ENCODE measurements at regions not wholly inside any gene's neighbourhood (a gene's known extent, or its start where the extent isn't known, plus 50 kb on each side); places are given as distances from the start of the nearest gene placed in this dataset.

- H2AFZ ChIP-seq, result no peak overlapping the region
- no peak for DNase-seq
- no peaks in the 10 kb centered on the region for H3K27me3 ChIP-seq (replicated peaks; ENCODE audit: insufficient read depth)
- no peaks in the 10 kb centered on the region for H3K4me1 ChIP-seq (ENCODE audit: insufficient read depth)
- 22 to 23% methylated on average over 5 of the region's 5 CpGs for WGBS, 2 experiments (ENCODE audit: low coverage in 1 of 2, low lambda C conversion rate in 2 of 2, missing lambda C conversion rate in 2 of 2)
- no peak overlapping the region for H3K4me2 ChIP-seq (ENCODE audit: unreplicated experiment)
- in situ Hi-C loops (cut with MboI), result no loop called here
- H3K9me2 ChIP-seq (ENCODE audit: insufficient read depth), result no peaks in the 10 kb centered on the region
- no peaks in the 10 kb centered on the region for H4K20me1 ChIP-seq (ENCODE audit: insufficient read depth)
- TF ChIP-seq EZH2 (IDR thresholded peaks at IDR 0.05; ENCODE audit: insufficient read depth, poor library complexity, severe bottlenecking) (no peak), EZH2phosphoT487 (IDR thresholded peaks at IDR 0.05; ENCODE audit: insufficient read depth, low read depth) (no peak)
- H3K27ac ChIP-seq, result no peak overlapping the region
- no peaks in the 10 kb centered on the region for H3K9me3 ChIP-seq (ENCODE audit: low read depth)
- H3K9ac ChIP-seq, result no peak overlapping the region
- H3F3A ChIP-seq (ENCODE audit: insufficient read depth), result no peaks in the 10 kb centered on the region
- H3K79me2 ChIP-seq (ENCODE audit: insufficient read depth), result no peaks in the 10 kb centered on the region
- no peaks in the 10 kb centered on the region for H3K36me3 ChIP-seq (ENCODE audit: low read depth)
- no peak overlapping the region for H3K4me3 ChIP-seq
These were observed 241.2 kb downstream of the HAPSTR1 start for GRCh38 chr16:9332574-9333148.

- no peak overlapping the region for H3K4me3 ChIP-seq
- H3K79me2 ChIP-seq (ENCODE audit: insufficient read depth), result no peaks in the 10 kb centered on the region
- 22 to 44% methylated on average over 2 of the region's 2 CpGs for WGBS, 2 experiments (ENCODE audit: low coverage in 1 of 2, low lambda C conversion rate in 2 of 2, missing lambda C conversion rate in 2 of 2)
- DNase-seq, result no peak
- no peak overlapping the region for H3K9ac ChIP-seq
- no peaks in the 10 kb centered on the region for H3F3A ChIP-seq (ENCODE audit: insufficient read depth)
- H4K20me1 ChIP-seq (ENCODE audit: insufficient read depth), result no peaks in the 10 kb centered on the region
- H3K9me2 ChIP-seq (ENCODE audit: insufficient read depth), result no peaks in the 10 kb centered on the region
- H3K4me2 ChIP-seq (ENCODE audit: unreplicated experiment), result no peak overlapping the region
- in situ Hi-C loops (cut with MboI), result no loop called here
- no peaks in the 10 kb centered on the region for H3K9me3 ChIP-seq (ENCODE audit: low read depth)
- H3K27ac ChIP-seq, result no peak overlapping the region
- H2AFZ ChIP-seq, result no peak overlapping the region
- H3K36me3 ChIP-seq (ENCODE audit: low read depth), result no peaks in the 10 kb centered on the region
- H3K4me1 ChIP-seq (ENCODE audit: insufficient read depth), result no peaks in the 10 kb centered on the region
- TF ChIP-seq EZH2phosphoT487 (IDR thresholded peaks at IDR 0.05; ENCODE audit: insufficient read depth, low read depth) (no peak), EZH2 (IDR thresholded peaks at IDR 0.05; ENCODE audit: insufficient read depth, poor library complexity, severe bottlenecking) (no peak)
- no peaks in the 10 kb centered on the region for H3K27me3 ChIP-seq (replicated peaks; ENCODE audit: insufficient read depth)
These were observed 242.0 kb downstream of the HAPSTR1 start for GRCh38 chr16:9333469-9333868.

GRCh38 chr16:9334103-9334502 is 242.7 kb downstream of the HAPSTR1 start:
- H2AFZ ChIP-seq, result no peak overlapping the region
- H4K20me1 ChIP-seq (ENCODE audit: insufficient read depth), result no peaks in the 10 kb centered on the region
- H3K36me3 ChIP-seq (ENCODE audit: low read depth), result no peaks in the 10 kb centered on the region
- WGBS, 2 experiments (ENCODE audit: low coverage in 1 of 2, low lambda C conversion rate in 2 of 2, missing lambda C conversion rate in 2 of 2), result 78 to 85% methylated on average over 1 of the region's 1 CpG
- TF ChIP-seq EZH2phosphoT487 (IDR thresholded peaks at IDR 0.05; ENCODE audit: insufficient read depth, low read depth), result no peak
- no peak for TF ChIP-seq EZH2 (IDR thresholded peaks at IDR 0.05; ENCODE audit: insufficient read depth, poor library complexity, severe bottlenecking)
- no peaks in the 10 kb centered on the region for H3K27me3 ChIP-seq (replicated peaks; ENCODE audit: insufficient read depth)
- no peak overlapping the region for H3K27ac ChIP-seq
- H3K4me1 ChIP-seq (ENCODE audit: insufficient read depth), result no peaks in the 10 kb centered on the region
- no peaks in the 10 kb centered on the region for H3F3A ChIP-seq (ENCODE audit: insufficient read depth)
- H3K4me3 ChIP-seq, result no peak overlapping the region
- H3K9me2 ChIP-seq (ENCODE audit: insufficient read depth), result no peaks in the 10 kb centered on the region
- H3K9ac ChIP-seq, result no peak overlapping the region
- in situ Hi-C loops (cut with MboI), result no loop called here
- H3K9me3 ChIP-seq (ENCODE audit: low read depth), result no peaks in the 10 kb centered on the region
- no peak for DNase-seq
- H3K79me2 ChIP-seq (ENCODE audit: insufficient read depth), result no peaks in the 10 kb centered on the region
- no peak overlapping the region for H3K4me2 ChIP-seq (ENCODE audit: unreplicated experiment)

- H3K27me3 ChIP-seq (replicated peaks; ENCODE audit: insufficient read depth), result no peaks in the 10 kb centered on the region
- H3F3A ChIP-seq (ENCODE audit: insufficient read depth), result no peaks in the 10 kb centered on the region
- no peaks in the 10 kb centered on the region for H3K79me2 ChIP-seq (ENCODE audit: insufficient read depth)
- H3K4me3 ChIP-seq, result no peak overlapping the region
- no peak overlapping the region for H3K9ac ChIP-seq
- H3K36me3 ChIP-seq (ENCODE audit: low read depth), result no peaks in the 10 kb centered on the region
- H4K20me1 ChIP-seq (ENCODE audit: insufficient read depth), result no peaks in the 10 kb centered on the region
- no peak for DNase-seq
- no peaks in the 10 kb centered on the region for H3K4me1 ChIP-seq (ENCODE audit: insufficient read depth)
- H3K9me2 ChIP-seq (ENCODE audit: insufficient read depth), result no peaks in the 10 kb centered on the region
- H3K4me2 ChIP-seq (ENCODE audit: unreplicated experiment), result no peak overlapping the region
- no peaks in the 10 kb centered on the region for H3K9me3 ChIP-seq (ENCODE audit: low read depth)
- TF ChIP-seq EZH2phosphoT487 (IDR thresholded peaks at IDR 0.05; ENCODE audit: insufficient read depth, low read depth) (no peak), EZH2 (IDR thresholded peaks at IDR 0.05; ENCODE audit: insufficient read depth, poor library complexity, severe bottlenecking) (no peak)
- 1% methylated on average over 4 of the region's 4 CpGs for WGBS, 2 experiments (ENCODE audit: low coverage in 1 of 2, low lambda C conversion rate in 2 of 2, missing lambda C conversion rate in 2 of 2)
- H2AFZ ChIP-seq, result no peak overlapping the region
- in situ Hi-C loops (cut with MboI), result no loop called here
- H3K27ac ChIP-seq, result no peak overlapping the region
These were observed 246.0 kb downstream of the HAPSTR1 start for GRCh38 chr16:9337308-9338032.
